ENCODE measurements at regions not wholly inside any gene's neighbourhood (a gene's known extent, or its start where the extent isn't known, plus 50 kb on each side); places are given as distances from the start of the nearest gene placed in this dataset.

DNA sequence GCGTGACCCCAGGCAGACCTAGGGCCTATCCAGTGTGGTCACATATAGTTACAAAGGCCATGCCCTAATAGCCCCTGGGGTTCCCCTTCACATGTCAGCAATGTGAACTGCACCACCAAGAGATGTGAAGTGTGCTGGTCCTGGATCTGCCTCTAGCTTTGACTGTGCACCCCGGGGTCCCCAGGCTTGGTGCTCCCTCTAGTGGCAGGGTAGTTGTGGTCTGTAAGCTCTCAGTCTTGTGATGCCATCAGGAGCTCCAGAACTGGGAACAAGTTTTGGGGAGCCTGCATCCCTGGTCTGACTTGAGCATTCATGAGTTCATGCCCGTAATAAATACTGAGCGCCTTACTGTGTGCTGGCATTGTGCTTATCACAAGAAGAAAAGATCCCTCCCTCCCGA lies 143.4 kb downstream of the DHX35 start:
- ATAC-seq (no peak), DNase-seq (ENCODE audit: low spot score) (no peak)
- peaks cover 17% of the 10 kb centered on the region for H3K4me1 Mint-ChIP-seq
- H3K9me3 Mint-ChIP-seq = peaks cover 29% of the 10 kb centered on the region
- no peak overlapping the region for H3K27ac Mint-ChIP-seq
- TF ChIP-seq, protein P1, sequence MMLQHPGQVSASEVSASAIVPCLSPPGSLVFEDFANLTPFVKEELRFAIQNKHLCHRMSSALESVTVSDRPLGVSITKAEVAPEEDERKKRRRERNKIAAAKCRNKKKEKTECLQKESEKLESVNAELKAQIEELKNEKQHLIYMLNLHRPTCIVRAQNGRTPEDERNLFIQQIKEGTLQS (CRISPR knock-in tag; conservative IDR thresholded peaks at IDR 0.05) = no peak
- TF ChIP-seq, protein P2, sequence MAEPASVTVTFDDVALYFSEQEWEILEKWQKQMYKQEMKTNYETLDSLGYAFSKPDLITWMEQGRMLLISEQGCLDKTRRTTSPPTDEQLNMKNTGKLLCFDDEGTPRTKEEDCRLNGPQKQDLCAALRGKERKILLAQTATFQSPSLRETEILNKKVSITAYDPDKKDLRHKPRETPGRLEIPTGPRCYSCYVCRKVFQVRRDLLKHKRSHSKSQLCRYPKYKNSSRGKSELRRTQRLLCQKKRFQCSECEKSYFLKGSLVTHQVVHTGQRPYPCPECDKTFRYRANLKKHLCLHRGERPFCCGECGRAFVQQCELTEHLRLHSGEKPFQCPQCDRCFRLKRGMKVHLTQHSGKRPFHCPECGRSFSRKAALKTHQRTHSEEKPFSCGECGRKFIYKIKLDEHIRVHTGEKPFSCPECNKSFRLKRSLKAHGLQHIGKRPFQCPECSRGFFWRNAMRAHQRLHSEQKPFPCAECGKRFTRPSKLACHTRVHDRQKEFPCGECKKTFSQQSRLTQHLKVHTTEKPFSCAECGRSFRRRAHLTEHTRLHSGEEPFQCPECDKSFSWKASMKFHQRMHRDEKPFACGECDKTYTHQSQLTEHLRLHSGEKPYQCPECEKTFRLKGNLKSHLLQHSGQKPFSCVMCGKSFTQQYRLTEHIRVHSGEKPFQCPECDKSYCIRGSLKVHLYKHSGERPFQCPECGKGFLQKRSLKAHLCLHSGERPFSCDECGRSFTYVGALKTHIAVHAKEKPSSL (CRISPR knock-in tag; conservative IDR thresholded peaks at IDR 0.05) = no peak
- TF ChIP-seq, protein P3, sequence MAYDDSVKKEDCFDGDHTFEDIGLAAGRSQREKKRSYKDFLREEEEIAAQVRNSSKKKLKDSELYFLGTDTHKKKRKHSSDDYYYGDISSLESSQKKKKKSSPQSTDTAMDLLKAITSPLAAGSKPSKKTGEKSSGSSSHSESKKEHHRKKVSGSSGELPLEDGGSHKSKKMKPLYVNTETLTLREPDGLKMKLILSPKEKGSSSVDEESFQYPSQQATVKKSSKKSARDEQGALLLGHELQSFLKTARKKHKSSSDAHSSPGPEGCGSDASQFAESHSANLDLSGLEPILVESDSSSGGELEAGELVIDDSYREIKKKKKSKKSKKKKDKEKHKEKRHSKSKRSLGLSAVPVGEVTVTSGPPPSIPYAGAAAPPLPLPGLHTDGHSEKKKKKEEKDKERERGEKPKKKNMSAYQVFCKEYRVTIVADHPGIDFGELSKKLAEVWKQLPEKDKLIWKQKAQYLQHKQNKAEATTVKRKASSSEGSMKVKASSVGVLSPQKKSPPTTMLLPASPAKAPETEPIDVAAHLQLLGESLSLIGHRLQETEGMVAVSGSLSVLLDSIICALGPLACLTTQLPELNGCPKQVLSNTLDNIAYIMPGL (CRISPR knock-in tag; IDR thresholded peaks at IDR 0.05) = no peak
- TF ChIP-seq MXD4 (CRISPR knock-in tag; IDR thresholded peaks at IDR 0.05; ENCODE audit: borderline replicate concordance) (no peak), NFYB (CRISPR knock-in tag; conservative IDR thresholded peaks at IDR 0.05; ENCODE audit: low read depth) (no peak)
- TF ChIP-seq, protein P4, sequence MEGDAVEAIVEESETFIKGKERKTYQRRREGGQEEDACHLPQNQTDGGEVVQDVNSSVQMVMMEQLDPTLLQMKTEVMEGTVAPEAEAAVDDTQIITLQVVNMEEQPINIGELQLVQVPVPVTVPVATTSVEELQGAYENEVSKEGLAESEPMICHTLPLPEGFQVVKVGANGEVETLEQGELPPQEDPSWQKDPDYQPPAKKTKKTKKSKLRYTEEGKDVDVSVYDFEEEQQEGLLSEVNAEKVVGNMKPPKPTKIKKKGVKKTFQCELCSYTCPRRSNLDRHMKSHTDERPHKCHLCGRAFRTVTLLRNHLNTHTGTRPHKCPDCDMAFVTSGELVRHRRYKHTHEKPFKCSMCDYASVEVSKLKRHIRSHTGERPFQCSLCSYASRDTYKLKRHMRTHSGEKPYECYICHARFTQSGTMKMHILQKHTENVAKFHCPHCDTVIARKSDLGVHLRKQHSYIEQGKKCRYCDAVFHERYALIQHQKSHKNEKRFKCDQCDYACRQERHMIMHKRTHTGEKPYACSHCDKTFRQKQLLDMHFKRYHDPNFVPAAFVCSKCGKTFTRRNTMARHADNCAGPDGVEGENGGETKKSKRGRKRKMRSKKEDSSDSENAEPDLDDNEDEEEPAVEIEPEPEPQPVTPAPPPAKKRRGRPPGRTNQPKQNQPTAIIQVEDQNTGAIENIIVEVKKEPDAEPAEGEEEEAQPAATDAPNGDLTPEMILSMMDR (IDR thresholded peaks at IDR 0.05) = 0 out of 2 replicates have a peak, but pooled peaks have one; percentile 21
- TF ChIP-seq, protein P5, sequence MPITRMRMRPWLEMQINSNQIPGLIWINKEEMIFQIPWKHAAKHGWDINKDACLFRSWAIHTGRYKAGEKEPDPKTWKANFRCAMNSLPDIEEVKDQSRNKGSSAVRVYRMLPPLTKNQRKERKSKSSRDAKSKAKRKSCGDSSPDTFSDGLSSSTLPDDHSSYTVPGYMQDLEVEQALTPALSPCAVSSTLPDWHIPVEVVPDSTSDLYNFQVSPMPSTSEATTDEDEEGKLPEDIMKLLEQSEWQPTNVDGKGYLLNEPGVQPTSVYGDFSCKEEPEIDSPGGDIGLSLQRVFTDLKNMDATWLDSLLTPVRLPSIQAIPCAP (CRISPR knock-in tag; IDR thresholded peaks at IDR 0.05) = no peak
- TF ChIP-seq, protein P6, sequence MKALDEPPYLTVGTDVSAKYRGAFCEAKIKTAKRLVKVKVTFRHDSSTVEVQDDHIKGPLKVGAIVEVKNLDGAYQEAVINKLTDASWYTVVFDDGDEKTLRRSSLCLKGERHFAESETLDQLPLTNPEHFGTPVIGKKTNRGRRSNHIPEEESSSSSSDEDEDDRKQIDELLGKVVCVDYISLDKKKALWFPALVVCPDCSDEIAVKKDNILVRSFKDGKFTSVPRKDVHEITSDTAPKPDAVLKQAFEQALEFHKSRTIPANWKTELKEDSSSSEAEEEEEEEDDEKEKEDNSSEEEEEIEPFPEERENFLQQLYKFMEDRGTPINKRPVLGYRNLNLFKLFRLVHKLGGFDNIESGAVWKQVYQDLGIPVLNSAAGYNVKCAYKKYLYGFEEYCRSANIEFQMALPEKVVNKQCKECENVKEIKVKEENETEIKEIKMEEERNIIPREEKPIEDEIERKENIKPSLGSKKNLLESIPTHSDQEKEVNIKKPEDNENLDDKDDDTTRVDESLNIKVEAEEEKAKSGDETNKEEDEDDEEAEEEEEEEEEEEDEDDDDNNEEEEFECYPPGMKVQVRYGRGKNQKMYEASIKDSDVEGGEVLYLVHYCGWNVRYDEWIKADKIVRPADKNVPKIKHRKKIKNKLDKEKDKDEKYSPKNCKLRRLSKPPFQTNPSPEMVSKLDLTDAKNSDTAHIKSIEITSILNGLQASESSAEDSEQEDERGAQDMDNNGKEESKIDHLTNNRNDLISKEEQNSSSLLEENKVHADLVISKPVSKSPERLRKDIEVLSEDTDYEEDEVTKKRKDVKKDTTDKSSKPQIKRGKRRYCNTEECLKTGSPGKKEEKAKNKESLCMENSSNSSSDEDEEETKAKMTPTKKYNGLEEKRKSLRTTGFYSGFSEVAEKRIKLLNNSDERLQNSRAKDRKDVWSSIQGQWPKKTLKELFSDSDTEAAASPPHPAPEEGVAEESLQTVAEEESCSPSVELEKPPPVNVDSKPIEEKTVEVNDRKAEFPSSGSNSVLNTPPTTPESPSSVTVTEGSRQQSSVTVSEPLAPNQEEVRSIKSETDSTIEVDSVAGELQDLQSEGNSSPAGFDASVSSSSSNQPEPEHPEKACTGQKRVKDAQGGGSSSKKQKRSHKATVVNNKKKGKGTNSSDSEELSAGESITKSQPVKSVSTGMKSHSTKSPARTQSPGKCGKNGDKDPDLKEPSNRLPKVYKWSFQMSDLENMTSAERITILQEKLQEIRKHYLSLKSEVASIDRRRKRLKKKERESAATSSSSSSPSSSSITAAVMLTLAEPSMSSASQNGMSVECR (CRISPR knock-in tag; IDR thresholded peaks at IDR 0.05; ENCODE audit: borderline replicate concordance) = no peak
- no peak overlapping the region for H3K4me3 Mint-ChIP-seq
- ChIA-PET CTCF (interaction anchor here (0.7 to 1.8 kb wide), 3 partner anchors 32 to 293 kb away, joined by 3 to 5 read pairs (median 3); no protein-coding TSS in a partner anchor), POLR2A (no interaction called here)
- H3K36me3 Mint-ChIP-seq = peaks cover 9% of the 10 kb centered on the region
- H3K27me3 Mint-ChIP-seq (ENCODE audit: low read depth) = peaks cover 6% of the 10 kb centered on the region; the same call in 1 of the 2 replicates

DNA sequence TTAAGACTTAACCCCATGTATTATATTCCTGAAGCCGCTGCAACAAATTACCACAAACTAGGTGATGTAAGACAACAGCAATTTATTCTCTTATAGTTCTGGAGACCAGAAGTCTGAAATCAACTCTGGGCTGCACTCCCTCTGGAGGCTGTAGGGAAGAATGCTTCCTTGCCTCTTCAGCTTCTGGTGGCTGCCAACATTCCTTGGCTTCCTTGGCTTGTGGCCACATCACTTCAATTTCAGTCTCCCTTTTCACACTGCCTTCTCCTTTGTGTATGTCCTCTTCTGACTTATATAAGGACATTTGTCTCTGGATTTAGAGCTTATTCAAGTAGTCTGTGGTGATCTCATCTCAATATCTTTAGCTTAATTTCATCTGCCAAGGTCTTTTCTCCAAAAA lies 141.6 kb downstream of the DHX35 start:
- peaks cover 29% of the 10 kb centered on the region for H3K9me3 Mint-ChIP-seq
- no peak for TF ChIP-seq ELF4 (CRISPR knock-in tag; IDR thresholded peaks at IDR 0.05; ENCODE audit: low read depth)
- peak; percentile 72; the same call in 1 of the 2 replicates for TF ChIP-seq GTF2I (CRISPR knock-in tag; conservative IDR thresholded peaks at IDR 0.05)
- no peak for DNase-seq (ENCODE audit: low spot score)
- H3K27me3 Mint-ChIP-seq (ENCODE audit: low read depth) = peaks cover 6% of the 10 kb centered on the region; the same call in 1 of the 2 replicates
- ChIA-PET CTCF (no interaction called here), POLR2A (interaction anchor here (0.6 to 0.7 kb wide), 2 partner anchors 36 to 1262 kb away, joined by 3 to 7 read pairs; no protein-coding TSS in a partner anchor)
- no peak overlapping the region for H3K27ac Mint-ChIP-seq
- H3K4me3 Mint-ChIP-seq = no peak overlapping the region
- peaks cover 9% of the 10 kb centered on the region for H3K36me3 Mint-ChIP-seq
- peaks cover 7% of the 10 kb centered on the region for H3K4me1 Mint-ChIP-seq
- no peak for ATAC-seq

Data from WTC11 (cell line).